GM23338 (cell line): ENCODE measurements at regions not wholly inside any gene's neighbourhood (a gene's known extent, or its start where the extent isn't known, plus 50 kb on each side); places are given as distances from the start of the nearest gene placed in this dataset.

Experiments
- ATAC-seq: fragments of 200-7000 bp; cut with Tn5 transposase; 3 replicates; pipeline ENCODE4 v1.9.1; 2020
- DNase-seq: peaks from one replicate; pipeline ENCODE4 v3.0.0-alpha.2; 2015; ENCODE audit warnings: low spot score
- H2AFZ ChIP-seq: fragments of 200-600 bp; sonication (generic); 2 replicates; pipeline ENCODE4 v1.8.0; 2016; ENCODE audit warnings: antibody characterized with exemption, mild to moderate bottlenecking, moderate library complexity
- H3F3A ChIP-seq: fragments of 200-600 bp; sonication (generic); replicated peaks from 2 replicates; pipeline ENCODE4 v1.8.0; 2017; ENCODE audit warnings: antibody characterized with exemption, mixed run types, low read depth
- H3K27ac ChIP-seq: fragments of 200-600 bp; sonication (generic); 2 replicates; pipeline ENCODE4 v1.6.1; 2016; ENCODE audit warnings: low read depth
- H3K27me3 ChIP-seq: fragments of 200-600 bp; sonication (generic); 2 replicates; pipeline ENCODE4 v1.8.0; 2016; ENCODE audit warnings: mild to moderate bottlenecking, mixed run types, moderate library complexity; ENCODE audit not compliant: insufficient read depth
- H3K36me3 ChIP-seq: fragments of 200-600 bp; sonication (generic); 2 replicates; pipeline ENCODE4 v1.8.0; 2016; ENCODE audit warnings: mild to moderate bottlenecking; ENCODE audit not compliant: insufficient read depth
- H3K4me1 ChIP-seq: fragments of 200-600 bp; sonication (generic); 2 replicates; pipeline ENCODE4 v1.8.0; 2016; ENCODE audit warnings: mild to moderate bottlenecking, moderate library complexity; ENCODE audit not compliant: insufficient read depth
- H3K4me2 ChIP-seq: fragments of 200-600 bp; sonication (generic); 2 replicates; pipeline ENCODE4 v1.7.1; 2017; ENCODE audit warnings: mixed run types
- H3K4me3 ChIP-seq: fragments of 200-600 bp; sonication (generic); 2 replicates; pipeline ENCODE4 v1.6.1; 2016; ENCODE audit warnings: mixed run types
- H3K79me2 ChIP-seq: fragments of 200-600 bp; sonication (generic); replicated peaks from 2 replicates; pipeline ENCODE4 v1.8.0; 2017; ENCODE audit warnings: mild to moderate bottlenecking; ENCODE audit not compliant: insufficient read depth
- H3K9me2 ChIP-seq: fragments of 200-600 bp; sonication (generic); 2 replicates; pipeline ENCODE4 v1.8.0; 2017; ENCODE audit not compliant: insufficient read depth
- H4K20me1 ChIP-seq: fragments of 200-600 bp; sonication (generic); replicated peaks from 2 replicates; pipeline ENCODE4 v1.8.0; 2017; ENCODE audit warnings: mild to moderate bottlenecking; ENCODE audit not compliant: insufficient read depth
- H3K27ac Mint-ChIP-seq: 2 replicates; pipeline ENCODE4 v1.8.0; 2020; ENCODE audit warnings: inconsistent platforms, mild to moderate bottlenecking, moderate library complexity, mixed read lengths
- H3K27me3 Mint-ChIP-seq: 3 replicates; pipeline ENCODE4 v1.8.0; 2022; ENCODE audit warnings: low read depth, mild to moderate bottlenecking, moderate library complexity, mixed read lengths, inconsistent platforms; ENCODE audit not compliant: insufficient read depth, poor library complexity
- H3K36me3 Mint-ChIP-seq: 3 replicates; pipeline ENCODE4 v1.8.0; 2021; ENCODE audit warnings: low read depth, mild to moderate bottlenecking, inconsistent platforms, moderate library complexity, mixed read lengths
- H3K4me1 Mint-ChIP-seq: 3 replicates; pipeline ENCODE4 v1.8.0; 2020; ENCODE audit warnings: mild to moderate bottlenecking, inconsistent platforms, mixed read lengths
- H3K4me3 Mint-ChIP-seq: 3 replicates; pipeline ENCODE4 v1.8.0; 2021; ENCODE audit warnings: moderate library complexity, mild to moderate bottlenecking, inconsistent platforms, mixed read lengths
- H3K9me3 Mint-ChIP-seq: 3 replicates; pipeline ENCODE4 v1.8.0; 2020; ENCODE audit warnings: moderate library complexity, mild to moderate bottlenecking, inconsistent platforms, mixed read lengths
- CREB1 ChIP-seq: fragments of 250-450 bp; sonication (Bioruptor Pico); IDR thresholded peaks from 2 replicates; pipeline ENCODE4 v1.5.0; 2020; ENCODE audit warnings: low read depth, mild to moderate bottlenecking, moderate library complexity
- ETS1 ChIP-seq: IDR thresholded peaks from 2 replicates; pipeline ENCODE4 v1.6.1; 2016; ENCODE audit warnings: antibody characterized with exemption
- EZH2 ChIP-seq: fragments of 200-600 bp; sonication (generic); IDR thresholded peaks from one replicate; pipeline ENCODE4 v1.8.0; 2017; ENCODE audit warnings: antibody characterized with exemption, mild to moderate bottlenecking, low read depth; ENCODE audit not compliant: unreplicated experiment
- EZH2phosphoT487 ChIP-seq: fragments of 200-600 bp; sonication (generic); IDR thresholded peaks from one replicate; pipeline ENCODE4 v1.8.1; 2018; ENCODE audit warnings: antibody characterized with exemption; ENCODE audit not compliant: unreplicated experiment
- JUNB ChIP-seq: IDR thresholded peaks from one replicate; pipeline ENCODE4 v1.6.1; 2016; ENCODE audit warnings: antibody characterized with exemption; ENCODE audit not compliant: unreplicated experiment
- NANOG ChIP-seq: IDR thresholded peaks from 2 replicates; pipeline ENCODE4 v1.6.1; 2016; ENCODE audit warnings: antibody characterized with exemption, borderline replicate concordance
- POLR2AphosphoS5 ChIP-seq: IDR thresholded peaks from 2 replicates; pipeline ENCODE4 v1.6.1; 2016; ENCODE audit warnings: antibody characterized with exemption, low read depth
- REST ChIP-seq: IDR thresholded peaks from one replicate; pipeline ENCODE4 v1.6.1; 2018; ENCODE audit warnings: antibody characterized with exemption; ENCODE audit not compliant: unreplicated experiment
- STAT1 ChIP-seq: IDR thresholded peaks from one replicate; pipeline ENCODE4 v1.6.1; 2016; ENCODE audit warnings: antibody characterized with exemption; ENCODE audit not compliant: unreplicated experiment
- ZNF114 ChIP-seq: fragments of 250-450 bp; sonication (Bioruptor Pico); IDR thresholded peaks from 2 replicates; pipeline ENCODE4 v1.5.0; 2020; ENCODE audit warnings: mild to moderate bottlenecking, moderate library complexity
- ZNF331 ChIP-seq: fragments of 250-450 bp; sonication (Bioruptor Pico); IDR thresholded peaks from 2 replicates; pipeline ENCODE4 v1.5.0; 2020; ENCODE audit warnings: low read depth, mild to moderate bottlenecking, moderate library complexity
- TF ChIP-seq, protein P1 (sequence below), 2 experiments: fragments of 200-600 bp in 1 of 2; sonication (generic) in 1 of 2; conservative IDR thresholded peaks; 2 replicates each; pipeline versions ENCODE4 v1.5.1 to v1.6.1; 2016 to 2017; ENCODE audit warnings: antibody characterized with exemption in 2 of 2, low read depth in 2 of 2, mild to moderate bottlenecking in 2 of 2, moderate library complexity in 1 of 2
- TF ChIP-seq, protein P2 (sequence below): fragments of 250-450 bp; sonication (Bioruptor Pico); IDR thresholded peaks from 2 replicates; pipeline ENCODE4 v1.5.0; 2020; ENCODE audit warnings: mild to moderate bottlenecking, moderate library complexity

- Histone ChIP-seq H3K79me2 (no peaks in the 10 kb centered on the region), H2AFZ (no peak overlapping the region), H3K27me3 (no peaks in the 10 kb centered on the region), H4K20me1 (no peaks in the 10 kb centered on the region), H3K4me3 (no peak overlapping the region), H3K9me2 (peaks cover 3% of the 10 kb centered on the region; the same call in 1 of the 2 replicates), H3K4me1 (peaks cover 8% of the 10 kb centered on the region), H3K36me3 (no peaks in the 10 kb centered on the region), H3K27ac (no peak overlapping the region), H3K4me2 (no peak overlapping the region), H3F3A (no peaks in the 10 kb centered on the region)
- no peak for ATAC-seq
- TF ChIP-seq CREB1 (CRISPR knock-in tag), result no peak
- TF ChIP-seq NANOG, result no peak
- no peak for TF ChIP-seq ETS1
- TF ChIP-seq STAT1, result no peak
- no peak for TF ChIP-seq EZH2
- no peak for TF ChIP-seq ZNF331 (CRISPR knock-in tag)
- no peak for TF ChIP-seq POLR2AphosphoS5
- no peak for TF ChIP-seq EZH2phosphoT487
- TF ChIP-seq ZNF114 (CRISPR knock-in tag), result no peak
- no peak for TF ChIP-seq JUNB
- no peak for TF ChIP-seq REST
- TF ChIP-seq, protein P1, sequence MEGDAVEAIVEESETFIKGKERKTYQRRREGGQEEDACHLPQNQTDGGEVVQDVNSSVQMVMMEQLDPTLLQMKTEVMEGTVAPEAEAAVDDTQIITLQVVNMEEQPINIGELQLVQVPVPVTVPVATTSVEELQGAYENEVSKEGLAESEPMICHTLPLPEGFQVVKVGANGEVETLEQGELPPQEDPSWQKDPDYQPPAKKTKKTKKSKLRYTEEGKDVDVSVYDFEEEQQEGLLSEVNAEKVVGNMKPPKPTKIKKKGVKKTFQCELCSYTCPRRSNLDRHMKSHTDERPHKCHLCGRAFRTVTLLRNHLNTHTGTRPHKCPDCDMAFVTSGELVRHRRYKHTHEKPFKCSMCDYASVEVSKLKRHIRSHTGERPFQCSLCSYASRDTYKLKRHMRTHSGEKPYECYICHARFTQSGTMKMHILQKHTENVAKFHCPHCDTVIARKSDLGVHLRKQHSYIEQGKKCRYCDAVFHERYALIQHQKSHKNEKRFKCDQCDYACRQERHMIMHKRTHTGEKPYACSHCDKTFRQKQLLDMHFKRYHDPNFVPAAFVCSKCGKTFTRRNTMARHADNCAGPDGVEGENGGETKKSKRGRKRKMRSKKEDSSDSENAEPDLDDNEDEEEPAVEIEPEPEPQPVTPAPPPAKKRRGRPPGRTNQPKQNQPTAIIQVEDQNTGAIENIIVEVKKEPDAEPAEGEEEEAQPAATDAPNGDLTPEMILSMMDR (conservative IDR thresholded peaks at IDR 0.05; ENCODE audit: low read depth in 2 of 2), result no peak
- TF ChIP-seq, protein P2, sequence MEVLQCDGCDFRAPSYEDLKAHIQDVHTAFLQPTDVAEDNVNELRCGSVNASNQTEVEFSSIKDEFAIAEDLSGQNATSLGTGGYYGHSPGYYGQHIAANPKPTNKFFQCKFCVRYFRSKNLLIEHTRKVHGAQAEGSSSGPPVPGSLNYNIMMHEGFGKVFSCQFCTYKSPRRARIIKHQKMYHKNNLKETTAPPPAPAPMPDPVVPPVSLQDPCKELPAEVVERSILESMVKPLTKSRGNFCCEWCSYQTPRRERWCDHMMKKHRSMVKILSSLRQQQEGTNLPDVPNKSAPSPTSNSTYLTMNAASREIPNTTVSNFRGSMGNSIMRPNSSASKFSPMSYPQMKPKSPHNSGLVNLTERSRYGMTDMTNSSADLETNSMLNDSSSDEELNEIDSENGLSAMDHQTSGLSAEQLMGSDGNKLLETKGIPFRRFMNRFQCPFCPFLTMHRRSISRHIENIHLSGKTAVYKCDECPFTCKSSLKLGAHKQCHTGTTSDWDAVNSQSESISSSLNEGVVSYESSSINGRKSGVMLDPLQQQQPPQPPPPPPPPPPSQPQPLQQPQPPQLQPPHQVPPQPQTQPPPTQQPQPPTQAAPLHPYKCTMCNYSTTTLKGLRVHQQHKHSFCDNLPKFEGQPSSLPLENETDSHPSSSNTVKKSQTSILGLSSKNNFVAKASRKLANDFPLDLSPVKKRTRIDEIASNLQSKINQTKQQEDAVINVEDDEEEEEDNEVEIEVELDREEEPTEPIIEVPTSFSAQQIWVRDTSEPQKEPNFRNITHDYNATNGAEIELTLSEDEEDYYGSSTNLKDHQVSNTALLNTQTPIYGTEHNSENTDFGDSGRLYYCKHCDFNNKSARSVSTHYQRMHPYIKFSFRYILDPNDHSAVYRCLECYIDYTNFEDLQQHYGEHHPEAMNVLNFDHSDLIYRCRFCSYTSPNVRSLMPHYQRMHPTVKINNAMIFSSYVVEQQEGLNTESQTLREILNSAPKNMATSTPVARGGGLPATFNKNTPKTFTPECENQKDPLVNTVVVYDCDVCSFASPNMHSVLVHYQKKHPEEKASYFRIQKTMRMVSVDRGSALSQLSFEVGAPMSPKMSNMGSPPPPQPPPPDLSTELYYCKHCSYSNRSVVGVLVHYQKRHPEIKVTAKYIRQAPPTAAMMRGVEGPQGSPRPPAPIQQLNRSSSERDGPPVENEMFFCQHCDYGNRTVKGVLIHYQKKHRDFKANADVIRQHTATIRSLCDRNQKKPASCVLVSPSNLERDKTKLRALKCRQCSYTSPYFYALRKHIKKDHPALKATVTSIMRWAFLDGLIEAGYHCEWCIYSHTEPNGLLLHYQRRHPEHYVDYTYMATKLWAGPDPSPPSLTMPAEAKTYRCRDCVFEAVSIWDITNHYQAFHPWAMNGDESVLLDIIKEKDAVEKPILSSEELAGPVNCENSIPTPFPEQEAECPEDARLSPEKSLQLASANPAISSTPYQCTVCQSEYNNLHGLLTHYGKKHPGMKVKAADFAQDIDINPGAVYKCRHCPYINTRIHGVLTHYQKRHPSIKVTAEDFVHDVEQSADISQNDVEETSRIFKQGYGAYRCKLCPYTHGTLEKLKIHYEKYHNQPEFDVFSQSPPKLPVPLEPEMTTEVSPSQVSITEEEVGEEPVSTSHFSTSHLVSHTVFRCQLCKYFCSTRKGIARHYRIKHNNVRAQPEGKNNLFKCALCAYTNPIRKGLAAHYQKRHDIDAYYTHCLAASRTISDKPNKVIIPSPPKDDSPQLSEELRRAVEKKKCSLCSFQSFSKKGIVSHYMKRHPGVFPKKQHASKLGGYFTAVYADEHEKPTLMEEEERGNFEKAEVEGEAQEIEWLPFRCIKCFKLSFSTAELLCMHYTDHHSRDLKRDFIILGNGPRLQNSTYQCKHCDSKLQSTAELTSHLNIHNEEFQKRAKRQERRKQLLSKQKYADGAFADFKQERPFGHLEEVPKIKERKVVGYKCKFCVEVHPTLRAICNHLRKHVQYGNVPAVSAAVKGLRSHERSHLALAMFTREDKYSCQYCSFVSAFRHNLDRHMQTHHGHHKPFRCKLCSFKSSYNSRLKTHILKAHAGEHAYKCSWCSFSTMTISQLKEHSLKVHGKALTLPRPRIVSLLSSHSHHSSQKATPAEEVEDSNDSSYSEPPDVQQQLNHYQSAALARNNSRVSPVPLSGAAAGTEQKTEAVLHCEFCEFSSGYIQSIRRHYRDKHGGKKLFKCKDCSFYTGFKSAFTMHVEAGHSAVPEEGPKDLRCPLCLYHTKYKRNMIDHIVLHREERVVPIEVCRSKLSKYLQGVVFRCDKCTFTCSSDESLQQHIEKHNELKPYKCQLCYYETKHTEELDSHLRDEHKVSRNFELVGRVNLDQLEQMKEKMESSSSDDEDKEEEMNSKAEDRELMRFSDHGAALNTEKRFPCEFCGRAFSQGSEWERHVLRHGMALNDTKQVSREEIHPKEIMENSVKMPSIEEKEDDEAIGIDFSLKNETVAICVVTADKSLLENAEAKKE (CRISPR knock-in tag), result no peak
- H3K9me3 Mint-ChIP-seq, result peaks cover 3% of the 10 kb centered on the region; the same call in 1 of the 3 replicates
- peaks cover 5% of the 10 kb centered on the region for H3K4me1 Mint-ChIP-seq
- no peaks in the 10 kb centered on the region for H3K27me3 Mint-ChIP-seq
- DNase-seq, result no peak
- no peaks in the 10 kb centered on the region for H3K36me3 Mint-ChIP-seq
- no peak overlapping the region for H3K4me3 Mint-ChIP-seq
- H3K27ac Mint-ChIP-seq, result no peak overlapping the region
These were observed 472.2 kb upstream of the DPPA4 start for GRCh38 chr3:109809513-109809912.
